Colonic mucosa (tissue), 4 donors: ENCODE measurements at regions not wholly inside any gene's neighbourhood (a gene's known extent, or its start where the extent isn't known, plus 50 kb on each side); places are given as distances from the start of the nearest gene placed in this dataset.

Experiments
- DNase-seq: peaks from one replicate; pipeline ENCODE4 v3.0.0-alpha.2; 2020
- H3K27ac ChIP-seq: fragments of 200-600 bp; one replicate; pipeline ENCODE4 v1.8.0; 2021
- H3K27me3 ChIP-seq: fragments of 200-600 bp; one replicate; pipeline ENCODE4 v1.8.0; 2021
- H3K36me3 ChIP-seq: fragments of 200-600 bp; one replicate; pipeline ENCODE4 v1.8.0; 2021
- H3K4me1 ChIP-seq: fragments of 200-600 bp; one replicate; pipeline ENCODE4 v1.8.0; 2021; ENCODE audit warnings: mild to moderate bottlenecking
- H3K4me3 ChIP-seq: fragments of 200-600 bp; one replicate; pipeline ENCODE4 v1.8.0; 2021
- H3K9ac ChIP-seq, 2 donors: one replicate each; pipeline ENCODE4 v1.7.0; 2013; ENCODE audit warnings: control low read depth in 2 of 2, low read depth in 2 of 2, low read length in 2 of 2
- H3K9me3 ChIP-seq: fragments of 200-600 bp; one replicate; pipeline ENCODE4 v1.8.0; 2021
- CTCF ChIP-seq: fragments of 200-600 bp; IDR thresholded peaks from one replicate; pipeline ENCODE4 v1.8.0; 2022; ENCODE audit warnings: antibody characterized with exemption, mild to moderate bottlenecking
- intact Hi-C: fragments of 100-400 bp; cut with DNase I; formaldehyde crosslinking; loops from one replicate; pipeline ENCODE4 v1.14.1; 2022
- donor health status: healthy.
- donor health status: DM: no; HTN: no; CAD: no.
- donor health status: DM: no; HTN: no; CAD: no.

GRCh38 chr10:3850999-3851937 lies 66.3 kb upstream of the KLF6 start:
- no peak for TF ChIP-seq CTCF
- Histone ChIP-seq H3K9ac (peak overlapping the region; percentile 52 to 62), H3K4me1 (peaks cover 5% of the 10 kb centered on the region), H3K4me3 (no peak overlapping the region), H3K27me3 (no peaks in the 10 kb centered on the region), H3K36me3 (no peaks in the 10 kb centered on the region), H3K27ac (peak overlapping the region; percentile 88), H3K9me3 (no peaks in the 10 kb centered on the region)
- DNase-seq: no peak
- intact Hi-C loops: no loop called here

- H3K9ac ChIP-seq: no peak overlapping the region
- no peak for DNase-seq
- no peaks in the 10 kb centered on the region for H3K27me3 ChIP-seq
- no peak overlapping the region for H3K4me3 ChIP-seq
- no peak overlapping the region for H3K27ac ChIP-seq
- no peaks in the 10 kb centered on the region for H3K9me3 ChIP-seq
- no peaks in the 10 kb centered on the region for H3K36me3 ChIP-seq
- intact Hi-C loops: no loop called here
- H3K4me1 ChIP-seq: peaks cover 5% of the 10 kb centered on the region
- no peak for TF ChIP-seq CTCF
Observed at GRCh38 chr10:3848775-3849635, 64.0 kb upstream of the KLF6 start.

- Histone ChIP-seq H3K27ac (no peak overlapping the region), H3K36me3 (no peaks in the 10 kb centered on the region), H3K9ac (no peak overlapping the region), H3K4me3 (no peak overlapping the region), H3K27me3 (no peaks in the 10 kb centered on the region), H3K4me1 (peaks cover 3% of the 10 kb centered on the region), H3K9me3 (no peaks in the 10 kb centered on the region)
- intact Hi-C loops: no loop called here
- no peak for DNase-seq
- TF ChIP-seq CTCF: no peak
Observed at GRCh38 chr10:3848005-3848774, 63.2 kb upstream of the KLF6 start.

GRCh38 chr10:3846736-3847135 lies 61.7 kb upstream of the KLF6 start:
- H3K9ac ChIP-seq: no peak overlapping the region
- no peak overlapping the region for H3K4me3 ChIP-seq
- H3K27ac ChIP-seq: no peak overlapping the region
- no peaks in the 10 kb centered on the region for H3K9me3 ChIP-seq
- no peaks in the 10 kb centered on the region for H3K36me3 ChIP-seq
- no peak for DNase-seq
- H3K27me3 ChIP-seq: no peaks in the 10 kb centered on the region
- no peaks in the 10 kb centered on the region for H3K4me1 ChIP-seq
- TF ChIP-seq CTCF: no peak
- intact Hi-C loops: no loop called here

GRCh38 chr10:3844491-3845025 lies 59.5 kb upstream of the KLF6 start:
- no peak for TF ChIP-seq CTCF
- Histone ChIP-seq H3K4me3 (no peak overlapping the region), H3K9me3 (no peaks in the 10 kb centered on the region), H3K9ac (no peak overlapping the region), H3K36me3 (no peaks in the 10 kb centered on the region), H3K27me3 (no peaks in the 10 kb centered on the region), H3K4me1 (no peaks in the 10 kb centered on the region), H3K27ac (no peak overlapping the region)
- no peak for DNase-seq
- intact Hi-C loops: no loop called here
